Stomach (tissue), 4 donors: ENCODE measurements at regions not wholly inside any gene's neighbourhood (a gene's known extent, or its start where the extent isn't known, plus 50 kb on each side); places are given as distances from the start of the nearest gene placed in this dataset.
"Not testable (repeated sequence)": the region's sequence is repeated elsewhere in the genome, so short reads cannot be mapped to it uniquely, and the experiment has no call there.

Experiments
- EP300 ChIP-seq: sonication (generic); formaldehyde crosslinking; IDR thresholded peaks from one replicate; pipeline ENCODE4 v1.6.1; 2017; ENCODE audit warnings: antibody characterized with exemption
- TF ChIP-seq, protein P1 (sequence below), 7 experiments: fragments of 450-650 bp in 4 of 7; fragments of 200-600 bp in 3 of 7; sonication (generic) in 3 of 7; IDR thresholded peaks; one replicate each; pipeline ENCODE4 v1.5.1; 2016 to 2019; ENCODE audit warnings: antibody characterized with exemption in 7 of 7, control low read depth in 2 of 7, mild to moderate bottlenecking in 1 of 7

- TF ChIP-seq, protein P1, sequence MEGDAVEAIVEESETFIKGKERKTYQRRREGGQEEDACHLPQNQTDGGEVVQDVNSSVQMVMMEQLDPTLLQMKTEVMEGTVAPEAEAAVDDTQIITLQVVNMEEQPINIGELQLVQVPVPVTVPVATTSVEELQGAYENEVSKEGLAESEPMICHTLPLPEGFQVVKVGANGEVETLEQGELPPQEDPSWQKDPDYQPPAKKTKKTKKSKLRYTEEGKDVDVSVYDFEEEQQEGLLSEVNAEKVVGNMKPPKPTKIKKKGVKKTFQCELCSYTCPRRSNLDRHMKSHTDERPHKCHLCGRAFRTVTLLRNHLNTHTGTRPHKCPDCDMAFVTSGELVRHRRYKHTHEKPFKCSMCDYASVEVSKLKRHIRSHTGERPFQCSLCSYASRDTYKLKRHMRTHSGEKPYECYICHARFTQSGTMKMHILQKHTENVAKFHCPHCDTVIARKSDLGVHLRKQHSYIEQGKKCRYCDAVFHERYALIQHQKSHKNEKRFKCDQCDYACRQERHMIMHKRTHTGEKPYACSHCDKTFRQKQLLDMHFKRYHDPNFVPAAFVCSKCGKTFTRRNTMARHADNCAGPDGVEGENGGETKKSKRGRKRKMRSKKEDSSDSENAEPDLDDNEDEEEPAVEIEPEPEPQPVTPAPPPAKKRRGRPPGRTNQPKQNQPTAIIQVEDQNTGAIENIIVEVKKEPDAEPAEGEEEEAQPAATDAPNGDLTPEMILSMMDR (IDR thresholded peaks at IDR 0.05) = not testable (repeated sequence)
- TF ChIP-seq EP300 = not testable (repeated sequence)
Observed at GRCh38 chr22:25309586-25309985, 90.1 kb downstream of the CRYBB2 start.
